Uterus (tissue), 3 donors: ENCODE measurements at regions not wholly inside any gene's neighbourhood (a gene's known extent, or its start where the extent isn't known, plus 50 kb on each side); places are given as distances from the start of the nearest gene placed in this dataset.

Experiments
- DNase-seq, 2 donors: peaks; one replicate each; pipeline ENCODE4 v3.0.0-alpha.2; 2019 to 2020
- H3K27ac ChIP-seq, 2 donors: fragments of 200-600 bp; sonication (generic); 1 replicate in 1 of 2; 2 replicates in 1 of 2; pipeline ENCODE4 v1.5.1; 2016 to 2018
- H3K27me3 ChIP-seq, 2 donors: fragments of 200-600 bp; sonication (generic); one replicate each; pipeline ENCODE4 v1.5.1; 2018 to 2019; ENCODE audit warnings: control low read depth in 1 of 2
- H3K36me3 ChIP-seq, 2 donors: fragments of 200-600 bp; sonication (generic); one replicate each; pipeline ENCODE4 v1.5.1; 2019; ENCODE audit warnings: control low read depth in 1 of 2
- H3K4me1 ChIP-seq, 2 donors: fragments of 200-600 bp; sonication (generic); one replicate each; pipeline ENCODE4 v1.5.1; 2018 to 2019; ENCODE audit warnings: control low read depth in 1 of 2
- H3K4me3 ChIP-seq, 2 donors: fragments of 200-600 bp; sonication (generic); 1 replicate in 1 of 2; 2 replicates in 1 of 2; pipeline ENCODE4 v1.5.1; 2018 to 2019; ENCODE audit warnings: mild to moderate bottlenecking in 1 of 2
- H3K9me3 ChIP-seq, 2 donors: fragments of 200-600 bp; sonication (generic); one replicate each; pipeline ENCODE4 v1.5.1; 2019; ENCODE audit warnings: control low read depth in 1 of 2
- CTCF ChIP-seq, 4 experiments: fragments of 200-600 bp in 2 of 4; fragments of 450-650 bp in 2 of 4; sonication (generic) in 2 of 4; IDR thresholded peaks; one replicate each; pipeline ENCODE4 v1.5.1; 2016 to 2019; ENCODE audit warnings: antibody characterized with exemption in 4 of 4, mild to moderate bottlenecking in 2 of 4, moderate library complexity in 1 of 4
- POLR2A ChIP-seq, 2 donors: fragments of 450-650 bp; IDR thresholded peaks; one replicate each; pipeline ENCODE4 v1.6.1; 2016; ENCODE audit warnings: antibody characterized with exemption in 2 of 2, mild to moderate bottlenecking in 1 of 2, moderate library complexity in 1 of 2
- intact Hi-C: fragments of 100-400 bp; cut with DNase I; formaldehyde crosslinking; loops from one replicate; pipeline ENCODE4 v1.15.1; 2023; ENCODE audit warnings: low total_unique reads
- donor health status: DM: yes; HTN: yes; CAD: no.

- intact Hi-C loops: no loop called here
- TF ChIP-seq POLR2A (IDR thresholded peaks at IDR 0.05) (no peak), CTCF (IDR thresholded peaks at IDR 0.05) (no peak)
- DNase-seq: no peak
Measured at GRCh38 chr5:106876665-106877194, 794.0 kb downstream of the EFNA5 start.

DNA sequence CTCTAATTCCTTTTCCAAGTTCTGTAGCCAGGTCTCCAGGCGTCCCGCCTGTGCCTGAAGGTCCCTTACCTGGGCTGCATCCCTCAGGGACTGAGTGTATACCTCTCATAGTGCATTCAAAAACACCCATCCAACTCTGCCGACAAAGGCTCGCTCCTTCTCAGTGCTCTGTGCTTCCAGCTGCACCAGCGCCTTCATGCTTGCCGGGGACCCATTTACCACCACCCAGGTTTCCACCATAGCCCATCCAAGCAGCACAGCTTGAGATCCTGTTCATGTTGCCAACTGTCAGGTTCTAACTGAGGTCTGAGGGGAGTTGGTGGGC lies 794.5 kb downstream of the EFNA5 start:
- Histone ChIP-seq H3K4me1 (no peaks in the 10 kb centered on the region), H3K9me3 (no peaks in the 10 kb centered on the region), H3K27me3 (no peaks in the 10 kb centered on the region), H3K27ac (no peak overlapping the region), H3K36me3 (no peaks in the 10 kb centered on the region), H3K4me3 (no peak overlapping the region)
- intact Hi-C loops: no loop called here
- TF ChIP-seq CTCF (IDR thresholded peaks at IDR 0.05): no peak
- no peak for TF ChIP-seq POLR2A (IDR thresholded peaks at IDR 0.05)
- no peak for DNase-seq

More at GRCh38 chr5:106876665-106877194, 794.0 kb downstream of the EFNA5 start:
- Histone ChIP-seq H3K9me3 (no peaks in the 10 kb centered on the region), H3K27ac (no peak overlapping the region), H3K36me3 (no peaks in the 10 kb centered on the region), H3K27me3 (no peaks in the 10 kb centered on the region), H3K4me3 (no peak overlapping the region), H3K4me1 (no peaks in the 10 kb centered on the region)

DNA sequence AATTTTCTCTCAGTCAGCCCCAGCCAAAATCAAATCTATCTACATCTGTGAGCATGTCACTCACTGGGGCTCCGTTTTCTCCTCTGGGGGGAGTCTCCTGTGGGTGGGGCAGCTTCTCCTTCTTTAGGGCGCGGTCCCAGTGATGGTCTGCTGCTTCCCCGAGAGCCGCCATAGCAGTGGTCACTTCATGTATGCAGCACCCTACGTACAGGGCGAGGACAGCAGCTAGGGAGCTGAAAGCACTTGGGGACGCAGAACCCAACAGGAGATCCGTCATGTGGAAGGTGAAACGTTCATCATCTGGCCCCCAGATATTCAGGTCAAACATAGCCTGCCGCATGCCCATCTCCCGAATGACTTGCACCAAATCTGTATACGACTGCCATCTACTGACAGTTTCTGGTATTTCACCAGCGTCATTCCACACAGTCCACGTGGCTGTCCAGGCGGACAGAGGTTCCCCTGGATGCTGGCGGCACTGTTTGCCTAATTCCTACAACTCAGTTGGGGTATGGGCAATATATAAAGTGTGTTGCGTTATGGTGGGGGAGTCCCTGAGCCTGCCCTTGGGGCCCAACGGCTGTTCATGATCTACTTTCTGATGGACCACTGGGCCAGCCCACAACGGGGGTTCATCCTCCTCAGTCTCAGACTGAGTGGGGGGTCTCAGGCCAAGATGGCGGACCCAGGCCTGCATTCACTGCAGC lies 795.0 kb downstream of the EFNA5 start:
- no peaks in the 10 kb centered on the region for H3K27me3 ChIP-seq
- H3K36me3 ChIP-seq: no peaks in the 10 kb centered on the region
- no peaks in the 10 kb centered on the region for H3K4me1 ChIP-seq
- no peaks in the 10 kb centered on the region for H3K9me3 ChIP-seq
- TF ChIP-seq POLR2A (IDR thresholded peaks at IDR 0.05): no peak
- TF ChIP-seq CTCF (IDR thresholded peaks at IDR 0.05): no peak
- no peak overlapping the region for H3K27ac ChIP-seq
- no peak overlapping the region for H3K4me3 ChIP-seq
- DNase-seq: no peak
- intact Hi-C loops: no loop called here

DNA sequence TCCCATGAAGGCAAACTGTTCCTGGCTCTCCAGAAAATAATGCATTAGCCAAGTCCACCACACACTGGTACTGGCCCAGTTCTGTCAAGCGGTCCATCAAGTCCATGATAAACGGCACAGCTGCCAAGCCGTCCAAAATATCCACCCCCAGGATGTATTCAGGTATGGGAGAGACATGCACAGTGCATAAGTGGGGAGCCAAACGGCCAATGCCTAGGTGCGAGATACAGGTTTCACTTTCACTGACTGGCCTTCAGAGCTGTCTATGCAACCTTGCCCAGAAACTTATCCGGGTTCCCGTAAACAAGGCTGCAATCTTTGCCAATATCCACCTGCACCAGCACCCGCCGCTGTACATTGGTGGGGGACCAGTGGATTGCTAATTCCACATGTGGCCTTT lies 795.8 kb downstream of the EFNA5 start:
- no peaks in the 10 kb centered on the region for H3K4me1 ChIP-seq
- no peaks in the 10 kb centered on the region for H3K9me3 ChIP-seq
- no peak for DNase-seq
- H3K27ac ChIP-seq: no peak overlapping the region
- TF ChIP-seq POLR2A (IDR thresholded peaks at IDR 0.05) (no peak), CTCF (IDR thresholded peaks at IDR 0.05) (no peak)
- intact Hi-C loops: no loop called here
- no peak overlapping the region for H3K4me3 ChIP-seq
- no peaks in the 10 kb centered on the region for H3K36me3 ChIP-seq
- no peaks in the 10 kb centered on the region for H3K27me3 ChIP-seq

DNA sequence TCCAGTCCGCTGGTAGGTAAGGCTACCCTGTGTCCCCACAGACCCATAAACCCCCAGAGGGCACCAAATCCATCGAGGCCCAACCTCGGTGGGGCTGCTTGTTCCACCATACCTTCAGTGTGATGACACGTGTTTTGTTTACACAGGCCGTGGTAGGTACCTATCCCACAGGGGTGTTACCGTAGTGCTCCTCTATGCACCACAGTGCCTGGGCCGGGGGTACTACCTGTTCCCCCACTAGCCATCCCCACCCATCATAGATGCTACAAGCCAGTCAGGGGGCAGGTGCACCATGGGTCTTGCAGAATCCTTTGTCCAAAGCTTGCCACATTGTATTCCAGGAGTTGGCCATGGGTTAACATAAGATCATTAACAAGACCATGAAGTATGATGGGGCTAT lies 796.2 kb downstream of the EFNA5 start:
- no peak for DNase-seq
- H3K4me3 ChIP-seq: no peak overlapping the region
- H3K9me3 ChIP-seq: no peaks in the 10 kb centered on the region
- no peak overlapping the region for H3K27ac ChIP-seq
- no peaks in the 10 kb centered on the region for H3K36me3 ChIP-seq
- H3K27me3 ChIP-seq: no peaks in the 10 kb centered on the region
- TF ChIP-seq CTCF (IDR thresholded peaks at IDR 0.05) (no peak), POLR2A (IDR thresholded peaks at IDR 0.05) (no peak)
- no peaks in the 10 kb centered on the region for H3K4me1 ChIP-seq
- intact Hi-C loops: no loop called here
